SK-N-MC (cell line): ENCODE measurements at regions not wholly inside any gene's neighbourhood (a gene's known extent, or its start where the extent isn't known, plus 50 kb on each side); places are given as distances from the start of the nearest gene placed in this dataset.

Experiments
- DNase-seq: peaks from one replicate; pipeline ENCODE4 v3.0.0-alpha.2; 2011; ENCODE audit warnings: low read depth, low spot score
- H3K27ac ChIP-seq: fragments of 200-600 bp; sonication (generic); 2 replicates; pipeline ENCODE4 v1.5.1; 2016; ENCODE audit warnings: mixed run types
- H3K36me3 ChIP-seq: fragments of 200-600 bp; sonication (generic); 2 replicates; pipeline ENCODE4 v1.6.1; 2017; ENCODE audit warnings: antibody characterized with exemption, low read length, mixed read lengths; ENCODE audit not compliant: insufficient read depth
- H3K4me3 ChIP-seq: fragments of 200-600 bp; sonication (generic); 2 replicates; pipeline ENCODE4 v1.5.1; 2016
- H3K9ac ChIP-seq: fragments of 200-600 bp; sonication (generic); 2 replicates; pipeline ENCODE4 v1.8.0; 2017; ENCODE audit warnings: mixed run types, mixed read lengths; ENCODE audit not compliant: insufficient read length
- H3K9me3 ChIP-seq: fragments of 200-600 bp; sonication (generic); 2 replicates; pipeline ENCODE4 v1.6.1; 2017; ENCODE audit warnings: low read depth, mild to moderate bottlenecking, antibody characterized with exemption, low read length, moderate library complexity, mixed read lengths
- EZH2 ChIP-seq: fragments of 200-600 bp; sonication (generic); IDR thresholded peaks from one replicate; pipeline ENCODE4 v1.6.1; 2017; ENCODE audit warnings: antibody characterized with exemption
- FOXP2 ChIP-seq: optimal IDR thresholded peaks from 2 replicates; pipeline ENCODE3; 2011; ENCODE audit warnings: mild to moderate bottlenecking, moderate library complexity; ENCODE audit not compliant: insufficient read depth; ENCODE audit errors: extremely low read length, control extremely low read depth
- POLR2AphosphoS5 ChIP-seq: IDR thresholded peaks from 2 replicates; pipeline ENCODE4 v1.6.1; 2012; ENCODE audit warnings: mild to moderate bottlenecking, low read depth, low read length, borderline replicate concordance

DNA sequence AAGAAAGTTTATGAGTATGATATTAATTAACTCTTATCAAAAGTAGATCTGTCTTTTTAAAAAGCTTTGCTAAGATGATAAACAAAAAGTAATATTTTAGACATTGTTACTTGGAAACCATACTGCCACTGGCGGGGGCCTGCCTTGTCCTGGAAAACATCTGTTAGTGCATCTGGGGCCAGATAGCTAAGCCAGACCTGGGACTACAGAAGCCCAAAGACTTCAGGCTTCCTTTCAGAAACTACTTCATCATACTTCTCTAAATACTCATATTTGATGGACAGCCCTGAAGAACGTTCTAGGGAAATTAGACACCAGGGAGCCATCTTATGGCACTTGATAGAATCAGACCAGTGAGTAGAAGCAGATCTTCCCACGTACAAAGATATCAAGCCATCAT lies 795.4 kb upstream of the SEMA6D start:
- H3K9ac ChIP-seq, result no peak overlapping the region
- no peak overlapping the region for H3K27ac ChIP-seq
- no peak overlapping the region for H3K4me3 ChIP-seq
- no peaks in the 10 kb centered on the region for H3K36me3 ChIP-seq
- no peak for DNase-seq
- TF ChIP-seq EZH2, result no peak
- no peak for TF ChIP-seq FOXP2
- no peak for TF ChIP-seq POLR2AphosphoS5
- no peaks in the 10 kb centered on the region for H3K9me3 ChIP-seq

DNA sequence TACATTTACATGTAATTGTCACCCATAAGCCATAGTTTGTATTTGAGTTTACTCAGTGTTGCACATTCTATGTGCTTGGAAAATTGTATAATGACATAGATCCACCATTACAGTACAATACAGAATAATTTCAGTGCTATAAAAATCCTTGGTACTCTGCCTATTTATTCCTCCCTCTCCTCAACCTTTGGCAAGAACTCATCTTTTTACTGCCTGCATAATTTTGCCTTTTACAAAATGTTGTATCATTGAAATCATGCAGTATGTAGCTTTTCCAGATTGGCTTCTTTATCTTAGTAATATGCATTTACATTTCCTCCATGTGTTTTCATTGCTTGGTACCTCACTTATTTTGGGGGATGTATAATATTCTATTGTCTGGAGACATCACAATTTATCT lies 786.9 kb upstream of the SEMA6D start:
- H3K36me3 ChIP-seq, result no peaks in the 10 kb centered on the region

DNA sequence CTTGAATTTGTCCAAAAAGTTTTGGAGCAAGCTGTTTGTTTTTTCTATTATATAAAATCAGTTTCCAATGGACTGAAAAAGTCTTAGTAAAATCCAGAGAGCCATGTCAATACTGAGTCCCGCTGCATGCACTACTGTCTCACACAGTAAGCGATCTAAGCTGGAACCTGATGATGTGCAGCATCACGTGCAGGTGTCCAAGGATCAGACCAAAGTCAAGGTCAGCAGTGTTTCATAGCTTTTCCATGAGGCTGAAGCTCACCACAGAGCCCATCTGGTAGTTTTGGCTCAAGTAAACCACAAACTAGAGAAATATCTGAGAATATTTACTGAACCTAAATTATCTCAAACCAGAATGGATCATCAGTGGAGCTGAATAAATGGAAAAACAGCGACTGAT lies 784.0 kb upstream of the SEMA6D start:
- no peak for DNase-seq
- no peak overlapping the region for H3K4me3 ChIP-seq
- no peak overlapping the region for H3K9ac ChIP-seq
- TF ChIP-seq EZH2 (no peak), FOXP2 (no peak)
- no peak overlapping the region for H3K27ac ChIP-seq
- H3K36me3 ChIP-seq, result no peaks in the 10 kb centered on the region
- H3K9me3 ChIP-seq, result no peaks in the 10 kb centered on the region

More for the DNA sequence above, 786.9 kb upstream of the SEMA6D start:
- no peak for TF ChIP-seq FOXP2
- no peak for TF ChIP-seq EZH2
- TF ChIP-seq POLR2AphosphoS5, result no peak
- H3K9me3 ChIP-seq, result no peaks in the 10 kb centered on the region
- H3K9ac ChIP-seq, result no peak overlapping the region
- H3K4me3 ChIP-seq, result no peak overlapping the region
- no peak overlapping the region for H3K27ac ChIP-seq
- DNase-seq, result no peak

DNA sequence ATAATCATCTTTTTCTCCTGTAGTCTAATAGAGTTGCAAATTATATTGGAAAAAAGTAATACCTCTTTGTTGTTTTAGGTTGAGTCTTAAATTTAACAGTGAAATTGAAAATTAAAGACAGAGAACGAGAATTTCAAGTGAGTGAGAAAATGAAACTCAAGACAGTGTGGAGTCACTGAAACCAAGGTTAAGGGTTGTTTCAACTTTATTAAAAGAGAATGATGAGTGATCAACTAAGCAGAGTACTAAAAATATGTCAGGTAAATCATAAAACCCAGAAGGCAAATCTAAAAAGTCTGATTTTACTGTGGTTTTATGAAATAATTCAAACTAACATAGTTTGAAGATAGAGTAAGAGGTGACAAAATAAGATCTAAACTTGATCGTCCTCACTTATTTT lies 782.5 kb upstream of the SEMA6D start:
- Histone ChIP-seq H3K27ac (no peak overlapping the region), H3K4me3 (no peak overlapping the region), H3K36me3 (no peaks in the 10 kb centered on the region), H3K9me3 (no peaks in the 10 kb centered on the region), H3K9ac (no peak overlapping the region)
- TF ChIP-seq FOXP2 (no peak), EZH2 (no peak), POLR2AphosphoS5 (no peak)
- DNase-seq, result no peak

DNA sequence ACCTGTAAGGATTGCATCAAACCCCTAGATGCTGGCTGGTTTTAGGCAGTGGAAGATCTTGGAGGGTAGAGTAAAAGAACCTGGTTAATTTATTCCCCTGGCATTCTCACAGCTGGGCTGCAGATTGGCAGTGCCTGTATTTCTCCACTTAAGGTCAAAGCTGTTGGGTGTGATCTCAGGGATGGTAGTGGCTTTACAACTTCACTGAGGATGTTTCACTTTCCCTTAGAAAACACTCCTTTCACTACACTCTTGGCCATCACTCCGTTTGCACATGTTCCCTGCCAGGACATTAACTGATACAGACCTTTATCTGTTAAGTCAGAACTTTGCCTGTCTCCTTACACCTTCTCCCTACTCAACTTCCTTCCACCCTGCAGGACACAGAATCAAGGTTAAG lies 779.1 kb upstream of the SEMA6D start:
- no peak overlapping the region for H3K27ac ChIP-seq
- no peak for DNase-seq
- H3K36me3 ChIP-seq, result no peaks in the 10 kb centered on the region
- H3K9me3 ChIP-seq, result no peaks in the 10 kb centered on the region
- no peak overlapping the region for H3K9ac ChIP-seq
- TF ChIP-seq POLR2AphosphoS5, result no peak
- TF ChIP-seq FOXP2, result no peak
- TF ChIP-seq EZH2, result no peak
- H3K4me3 ChIP-seq, result no peak overlapping the region

DNA sequence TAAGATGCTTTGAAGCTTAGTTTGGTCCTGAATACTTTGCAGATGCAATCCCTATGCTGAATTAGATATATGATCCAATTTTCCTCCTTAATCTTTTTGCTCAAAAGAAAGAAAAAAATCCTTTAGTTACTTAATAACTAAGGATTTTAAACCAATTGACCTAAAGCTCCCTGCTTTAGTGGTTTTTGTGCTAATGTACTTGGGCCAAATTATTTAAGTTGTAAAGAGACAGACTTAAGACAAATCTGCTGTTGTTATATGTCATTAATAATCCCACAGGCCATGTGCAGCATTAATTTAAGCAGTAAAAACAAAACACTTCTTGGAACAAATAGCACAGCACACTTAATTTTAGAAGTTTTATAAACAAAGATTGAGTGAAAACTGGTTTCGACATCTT lies 776.1 kb upstream of the SEMA6D start:
- no peak for TF ChIP-seq FOXP2
- no peak for TF ChIP-seq POLR2AphosphoS5
- no peak for TF ChIP-seq EZH2
- H3K27ac ChIP-seq, result no peak overlapping the region
- H3K9ac ChIP-seq, result no peak overlapping the region
- no peak overlapping the region for H3K4me3 ChIP-seq
- no peaks in the 10 kb centered on the region for H3K9me3 ChIP-seq
- no peaks in the 10 kb centered on the region for H3K36me3 ChIP-seq
- no peak for DNase-seq

DNA sequence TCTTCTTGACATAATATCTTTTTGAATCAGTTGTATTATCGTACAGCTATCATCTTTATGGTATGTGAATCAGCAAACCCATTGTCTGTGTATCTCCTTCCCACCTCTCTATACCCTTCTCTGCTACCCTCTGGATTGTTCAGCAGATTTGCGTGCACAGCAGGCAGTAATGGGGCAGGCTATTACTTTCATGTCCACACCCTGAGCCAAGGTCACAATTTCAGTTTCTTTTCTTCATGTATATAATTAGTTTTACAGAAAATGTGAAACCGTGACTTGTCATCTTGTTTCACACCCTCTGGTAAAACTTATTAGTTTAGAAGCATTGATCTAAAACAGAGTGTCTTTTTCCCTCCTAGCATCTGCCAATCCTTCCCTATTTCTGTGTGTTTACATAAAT lies 770.4 kb upstream of the SEMA6D start:
- H3K9ac ChIP-seq, result no peak overlapping the region
- no peak overlapping the region for H3K27ac ChIP-seq
- no peak for DNase-seq
- TF ChIP-seq EZH2, result no peak
- no peak for TF ChIP-seq FOXP2
- TF ChIP-seq POLR2AphosphoS5, result no peak
- H3K36me3 ChIP-seq, result no peaks in the 10 kb centered on the region
- no peak overlapping the region for H3K4me3 ChIP-seq
- no peaks in the 10 kb centered on the region for H3K9me3 ChIP-seq

DNA sequence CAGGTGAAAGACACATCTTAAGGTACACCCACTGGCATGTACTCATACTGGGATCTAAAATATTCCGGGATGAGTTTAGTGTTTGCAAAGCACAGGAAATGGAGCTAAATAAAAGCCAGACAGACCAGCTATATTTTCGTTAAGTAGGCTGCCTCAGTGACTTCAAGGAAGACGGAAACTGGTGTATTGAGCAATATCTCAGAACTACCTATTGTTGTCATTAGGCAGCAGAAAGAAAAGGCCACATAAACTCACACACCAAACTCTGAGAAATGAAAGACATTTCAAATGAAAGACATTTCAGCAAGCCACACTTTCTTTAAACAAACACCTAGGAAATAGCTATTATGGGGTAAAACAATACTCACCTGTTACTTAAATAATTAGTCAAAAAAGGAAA lies 761.7 kb upstream of the SEMA6D start:
- TF ChIP-seq POLR2AphosphoS5 (no peak), FOXP2 (no peak), EZH2 (no peak)
- Histone ChIP-seq H3K4me3 (no peak overlapping the region), H3K9ac (no peak overlapping the region), H3K9me3 (no peaks in the 10 kb centered on the region), H3K36me3 (no peaks in the 10 kb centered on the region), H3K27ac (no peak overlapping the region)
- DNase-seq, result no peak

DNA sequence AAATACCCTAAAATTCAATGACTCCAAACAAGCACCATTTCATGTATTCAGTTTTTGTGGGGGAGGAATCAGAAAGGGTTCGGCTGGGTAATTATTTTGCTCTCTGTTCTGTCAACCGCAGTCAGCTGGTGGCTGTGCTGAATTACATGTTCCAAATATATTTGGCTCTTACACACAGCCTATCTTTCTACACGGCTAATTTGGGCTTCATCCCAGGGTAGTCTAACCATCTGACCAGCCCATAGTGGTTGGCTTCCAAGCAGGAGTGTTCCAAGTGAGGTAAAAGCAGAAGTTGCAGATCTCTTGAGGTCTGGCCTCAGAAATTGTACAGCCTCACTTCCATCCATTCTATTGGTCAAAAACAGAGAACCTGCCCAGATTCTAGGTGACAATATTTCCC lies 760.8 kb upstream of the SEMA6D start:
- no peak for DNase-seq
- Histone ChIP-seq H3K9ac (no peak overlapping the region), H3K36me3 (no peaks in the 10 kb centered on the region), H3K9me3 (no peaks in the 10 kb centered on the region), H3K27ac (no peak overlapping the region), H3K4me3 (no peak overlapping the region)
- TF ChIP-seq FOXP2, result no peak
- TF ChIP-seq POLR2AphosphoS5, result no peak
- no peak for TF ChIP-seq EZH2
